ENCODE measurements at regions not wholly inside any gene's neighbourhood (a gene's known extent, or its start where the extent isn't known, plus 50 kb on each side); places are given as distances from the start of the nearest gene placed in this dataset.
A peak's percentile ranks its signal among the peaks of the same experiment; 100 is the strongest.

- CTCF ChIA-PET: interaction anchor here (1.1 to 1.9 kb wide), 3 partner anchors 28 to 85 kb away, joined by 3 to 4 read pairs (median 3); no protein-coding TSS in a partner anchor
- H3K79me2 ChIP-seq (ENCODE audit: insufficient read depth): peaks cover 42% of the 10 kb centered on the region; the same call in 1 of the 2 replicates
- H3K4me3 ChIP-seq (ENCODE audit: low read depth in 2 of 2, low read length in 1 of 2): no peak overlapping the region
- no peak overlapping the region for H2AFZ ChIP-seq (ENCODE audit: low read depth)
- no peaks in the 10 kb centered on the region for H4K20me1 ChIP-seq (ENCODE audit: insufficient read depth)
- no peak for DNase-seq
- peak overlapping the region in 1 of 2 experiments; percentile 89; a peak in 2 of 4 replicates for H3K27ac ChIP-seq (ENCODE audit: low read depth in 2 of 2, low read length in 1 of 2)
- no peaks in the 10 kb centered on the region for H3K36me3 ChIP-seq (replicated peaks in 1 of 2; ENCODE audit: control insufficient read depth in 1 of 2, insufficient read depth in 2 of 2, low read length in 1 of 2)
- no peaks in the 10 kb centered on the region for H3K27me3 ChIP-seq (ENCODE audit: insufficient read depth)
- H3K9ac ChIP-seq: no peak overlapping the region
- no peaks in the 10 kb centered on the region for H3K9me3 ChIP-seq
- H3K4me2 ChIP-seq: peak overlapping the region; percentile 64; the same call in 1 of the 2 replicates
- POLR2A ChIA-PET: no interaction called here
- no peaks in the 10 kb centered on the region for H3K9me2 ChIP-seq
- TF ChIP-seq ZBTB33 (IDR thresholded peaks at IDR 0.05; ENCODE audit: borderline replicate concordance, low read depth): no peak
- no peak for TF ChIP-seq USF2 (IDR thresholded peaks at IDR 0.05; ENCODE audit: borderline replicate concordance, low read depth, low read length)
- no peak for TF ChIP-seq GABPA (IDR thresholded peaks at IDR 0.05; ENCODE audit: low read depth)
- TF ChIP-seq POLR2AphosphoS5 (IDR thresholded peaks at IDR 0.05; ENCODE audit: low read depth, low read length): no peak
- TF ChIP-seq TEAD4 (IDR thresholded peaks at IDR 0.05; ENCODE audit: borderline replicate concordance, insufficient read depth): no peak
- TF ChIP-seq CHD2 (IDR thresholded peaks at IDR 0.05; ENCODE audit: low read length, partially characterized antibody): no peak
- no peak for TF ChIP-seq RXRA (IDR thresholded peaks at IDR 0.05; ENCODE audit: borderline replicate concordance, low read depth)
- TF ChIP-seq MEF2A (IDR thresholded peaks at IDR 0.05; ENCODE audit: borderline replicate concordance, low read depth): no peak
- no peak for TF ChIP-seq CTCF (IDR thresholded peaks at IDR 0.05)
- no peak for TF ChIP-seq RAD21 (IDR thresholded peaks at IDR 0.05; ENCODE audit: low read length)
- no peak for TF ChIP-seq USF1 (IDR thresholded peaks at IDR 0.05; ENCODE audit: borderline replicate concordance, low read depth)
- peaks cover 16 to 22% of the 10 kb centered on the region in 2 experiments; a peak in 3 of 4 replicates for H3K4me1 ChIP-seq (ENCODE audit: control insufficient read depth in 1 of 2, insufficient read depth in 2 of 2, low read depth in 1 of 2, low read length in 1 of 2)
- 100% methylated on average over 1 of the region's 1 CpG for whole genome bisulfite sequencing (ENCODE audit: low lambda C conversion rate)
- no peaks in the 10 kb centered on the region for H3F3A ChIP-seq (replicated peaks; ENCODE audit: insufficient read depth)
Observed at GRCh38 chr9:130781569-130781968, 53.5 kb upstream of the ABL1 start.

Data from SK-N-SH (cell line).